GM19395 (cell line): ENCODE measurements at regions not wholly inside any gene's neighbourhood (a gene's known extent, or its start where the extent isn't known, plus 50 kb on each side); places are given as distances from the start of the nearest gene placed in this dataset.

ENCODE experiments used
- ATAC-seq: cut with Tn5 transposase; IDR thresholded peaks from one replicate; pipeline ENCODE4 v1.9.1; 2021; ENCODE audit warnings: mild to moderate bottlenecking, moderate library complexity; ENCODE audit not compliant: unreplicated experiment

DNA sequence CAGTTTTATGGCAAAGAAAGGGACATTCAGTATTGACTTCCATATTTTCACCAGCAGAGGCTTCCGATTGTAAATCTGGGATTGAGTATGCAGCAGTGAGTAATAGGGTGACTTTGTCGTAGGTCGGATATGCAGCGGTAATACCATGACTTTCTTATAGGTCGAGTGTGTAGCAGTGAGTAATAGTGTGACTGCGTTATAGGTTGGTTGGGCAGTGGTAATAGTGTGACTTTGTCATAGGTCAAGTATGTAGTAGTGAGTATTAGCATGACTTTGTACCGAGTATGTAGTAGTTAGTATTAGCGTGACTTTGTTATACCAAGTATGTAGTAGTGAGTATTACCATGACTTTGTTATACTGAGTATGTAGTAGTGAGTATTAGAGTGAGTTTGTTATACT is 268.2 kb upstream of the ADARB2 start:
- ATAC-seq: no peak

DNA sequence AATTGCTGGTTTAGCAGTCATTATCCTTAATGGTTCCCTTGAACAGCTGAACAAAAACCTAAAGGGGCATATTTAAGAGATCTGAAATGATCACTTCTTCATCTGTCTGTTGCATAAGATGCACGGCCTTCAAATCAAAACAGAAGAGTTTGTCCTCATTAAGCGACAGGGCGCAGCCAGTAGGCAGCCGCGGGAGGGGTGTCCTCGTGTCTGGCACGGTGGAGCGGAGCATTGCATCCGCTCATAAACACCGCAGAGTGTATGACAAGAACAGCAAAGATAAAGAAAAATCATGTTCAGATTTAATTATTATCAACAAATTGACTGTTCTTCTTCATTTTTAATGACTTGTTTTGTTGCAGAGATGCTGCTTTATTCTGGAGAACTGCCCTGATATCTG is 255.6 kb upstream of the ADARB2 start:
- ATAC-seq: no peak

- ATAC-seq: no peak
Observed at GRCh38 chr10:1989090-1989489, 251.8 kb upstream of the ADARB2 start.

GRCh38 chr10:1981976-1982375 is 244.7 kb upstream of the ADARB2 start:
- ATAC-seq: no peak

GRCh38 chr10:1980459-1980858 is 243.1 kb upstream of the ADARB2 start:
- no peak for ATAC-seq

DNA sequence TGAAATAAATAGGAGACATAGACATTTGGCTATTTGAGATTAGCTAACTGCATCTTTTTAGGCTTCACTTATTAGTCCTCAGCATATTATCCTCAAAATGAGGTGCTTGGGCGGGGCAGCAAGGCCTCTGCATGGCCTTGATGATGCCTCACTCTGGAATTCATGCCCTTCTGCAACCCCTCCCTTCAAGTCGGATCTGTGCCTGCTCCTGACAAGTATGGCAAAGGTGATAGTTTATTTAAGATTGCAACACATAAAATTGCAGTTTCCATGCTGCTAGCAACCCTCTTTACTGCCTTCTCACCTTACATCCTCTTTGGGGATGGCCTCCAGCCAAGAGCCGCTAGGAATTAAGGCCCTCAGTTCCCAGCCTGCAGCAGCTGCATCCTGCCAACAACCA is 241.3 kb upstream of the ADARB2 start:
- no peak for ATAC-seq

- ATAC-seq: no peak
Observed at GRCh38 chr10:1977461-1977860, 240.1 kb upstream of the ADARB2 start.

GRCh38 chr10:1972406-1972805 is 235.1 kb upstream of the ADARB2 start:
- ATAC-seq: no peak

GRCh38 chr10:1968257-1969033 is 231.1 kb upstream of the ADARB2 start:
- ATAC-seq: no peak

- ATAC-seq: no peak
Observed at GRCh38 chr10:1966712-1967376, 229.5 kb upstream of the ADARB2 start.

- ATAC-seq: no peak
Observed at GRCh38 chr10:1964476-1964875, 227.2 kb upstream of the ADARB2 start.

- ATAC-seq: no peak
Observed at GRCh38 chr10:1963341-1963740, 226.0 kb upstream of the ADARB2 start.

GRCh38 chr10:1961989-1962388 is 224.7 kb upstream of the ADARB2 start:
- no peak for ATAC-seq

DNA sequence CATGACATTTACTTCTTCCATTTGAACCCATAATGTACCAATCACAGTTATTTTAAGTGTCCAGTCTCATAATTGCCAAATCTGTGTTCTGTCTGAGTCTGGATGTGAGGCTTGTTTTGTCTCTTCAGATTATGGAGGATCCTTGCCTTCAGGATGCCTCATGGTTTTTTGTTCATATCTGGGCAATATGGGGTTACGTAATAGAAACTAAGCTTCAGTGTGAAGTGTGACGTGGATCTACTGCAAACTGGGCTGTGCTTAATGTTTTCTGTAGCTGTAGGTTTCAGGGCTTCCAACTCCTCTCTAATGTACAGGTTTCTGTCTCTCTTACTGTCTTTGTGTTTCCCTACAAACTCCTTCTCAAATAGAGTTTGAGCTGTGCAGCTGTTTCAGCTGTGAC is 223.7 kb upstream of the ADARB2 start:
- ATAC-seq: no peak

- no peak for ATAC-seq
Observed at GRCh38 chr10:1957057-1957456, 219.7 kb upstream of the ADARB2 start.

DNA sequence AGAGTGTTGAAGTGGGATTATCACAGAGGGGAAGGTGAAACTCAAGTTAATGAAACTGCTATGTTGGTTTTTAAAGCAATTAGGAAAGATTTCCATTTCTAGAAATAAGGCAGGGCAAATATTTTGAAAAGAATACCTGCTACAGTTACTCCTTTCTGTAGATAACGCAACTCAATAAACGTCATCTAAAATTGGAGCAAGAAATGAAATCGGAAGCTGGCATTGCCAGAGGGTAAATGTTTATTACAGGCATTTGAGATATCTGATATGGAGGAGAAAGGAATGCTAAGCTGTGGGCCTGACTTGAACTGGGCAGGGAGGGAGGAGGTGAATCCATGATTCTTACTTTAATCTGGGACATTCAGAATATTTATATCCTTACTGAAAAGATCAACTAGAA is 217.0 kb upstream of the ADARB2 start:
- ATAC-seq: no peak

GRCh38 chr10:1952126-1953095 is 215.1 kb upstream of the ADARB2 start:
- ATAC-seq: no peak

- ATAC-seq: no peak
Observed at GRCh38 chr10:1950803-1951495, 213.6 kb upstream of the ADARB2 start.

DNA sequence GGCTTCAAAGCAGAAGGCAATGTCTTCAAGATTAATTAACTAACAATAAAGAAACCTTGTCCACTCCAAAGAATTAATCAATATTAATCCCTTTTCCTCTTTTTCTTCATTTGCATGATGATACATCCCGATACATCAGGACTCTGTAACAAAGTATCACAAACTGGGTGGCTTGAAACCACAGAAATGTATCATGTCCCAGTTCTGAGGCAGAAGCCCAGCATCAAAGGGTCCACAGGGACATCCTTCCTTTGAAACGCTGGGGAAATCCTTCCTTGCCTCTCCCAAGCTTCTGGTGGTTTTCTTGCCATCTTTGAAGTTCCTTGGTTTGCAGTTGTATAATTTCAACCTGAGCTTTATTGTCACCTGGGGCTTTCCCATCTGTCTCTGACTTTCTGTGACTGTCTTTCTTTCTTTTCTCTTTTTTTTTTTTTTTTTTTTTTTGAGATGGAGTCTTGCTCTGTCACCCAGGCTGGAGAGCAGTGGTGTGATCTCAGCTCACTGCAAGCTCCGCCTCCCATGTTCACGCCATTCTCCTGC is 210.2 kb upstream of the ADARB2 start:
- ATAC-seq: no peak

GRCh38 chr10:1944487-1944886 is 207.2 kb upstream of the ADARB2 start:
- no peak for ATAC-seq

DNA sequence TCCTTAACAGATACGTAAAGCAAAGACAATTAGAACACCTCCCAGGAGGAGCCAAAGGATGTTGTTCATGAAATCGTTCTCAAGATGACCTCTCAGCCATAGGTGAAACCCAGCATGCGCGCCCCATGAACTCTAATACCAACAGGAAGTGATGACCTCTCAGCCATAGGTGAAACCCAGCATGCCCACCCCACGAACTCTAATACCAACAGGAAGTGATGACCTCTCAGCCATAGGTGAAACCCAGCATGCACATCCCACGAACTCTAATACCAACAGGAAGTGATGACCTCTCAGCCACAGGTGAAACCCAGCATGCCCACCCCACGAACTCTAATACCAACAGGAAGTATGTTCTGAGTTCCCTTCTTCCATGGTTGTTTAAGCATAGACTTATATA is 205.2 kb upstream of the ADARB2 start:
- peak; percentile 70 for ATAC-seq
